ENCODE measurements at regions not wholly inside any gene's neighbourhood (a gene's known extent, or its start where the extent isn't known, plus 50 kb on each side); places are given as distances from the start of the nearest gene placed in this dataset.

- Histone ChIP-seq H3K4me3 (ENCODE audit: low read depth, low read length) (no peak overlapping the region), H3K36me3 (ENCODE audit: control insufficient read depth, insufficient read depth, low read length) (no peaks in the 10 kb centered on the region), H3K9ac (ENCODE audit: low read depth, low read length) (no peak overlapping the region), H3K9me3 (ENCODE audit: control insufficient read depth, insufficient read depth, low read length) (no peaks in the 10 kb centered on the region), H3K27me3 (ENCODE audit: control insufficient read depth, insufficient read depth, low read length) (no peaks in the 10 kb centered on the region), H3K4me1 (ENCODE audit: control insufficient read depth, insufficient read depth, low read length) (peaks cover 9% of the 10 kb centered on the region)
These were observed 197.0 kb downstream of the MAF start for GRCh38 chr16:79403534-79403933.

DNA sequence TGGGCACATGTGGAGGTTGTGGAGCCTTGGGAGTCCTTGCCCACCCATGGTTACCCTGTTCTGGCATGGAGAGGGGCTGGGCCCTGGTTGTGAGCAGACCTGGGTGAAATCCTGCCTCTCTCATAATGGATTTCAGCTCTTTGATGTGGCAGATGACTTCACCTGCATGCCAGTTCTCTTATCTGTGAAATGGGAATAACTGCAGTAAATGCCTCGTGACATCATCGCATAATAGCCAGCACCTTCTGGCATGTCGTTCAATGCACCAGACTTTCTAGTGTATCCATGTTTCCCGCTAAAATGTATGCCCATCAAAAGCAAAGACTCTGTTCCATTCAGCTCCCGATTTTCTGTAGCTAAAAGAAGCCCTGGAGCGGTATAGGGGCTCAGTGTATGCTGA lies 197.6 kb downstream of the MAF start:
- H3K9me3 ChIP-seq (ENCODE audit: control insufficient read depth, insufficient read depth, low read length), result no peaks in the 10 kb centered on the region
- peaks cover 7% of the 10 kb centered on the region for H3K4me1 ChIP-seq (ENCODE audit: control insufficient read depth, insufficient read depth, low read length)
- H3K9ac ChIP-seq (ENCODE audit: low read depth, low read length), result no peak overlapping the region

DNA sequence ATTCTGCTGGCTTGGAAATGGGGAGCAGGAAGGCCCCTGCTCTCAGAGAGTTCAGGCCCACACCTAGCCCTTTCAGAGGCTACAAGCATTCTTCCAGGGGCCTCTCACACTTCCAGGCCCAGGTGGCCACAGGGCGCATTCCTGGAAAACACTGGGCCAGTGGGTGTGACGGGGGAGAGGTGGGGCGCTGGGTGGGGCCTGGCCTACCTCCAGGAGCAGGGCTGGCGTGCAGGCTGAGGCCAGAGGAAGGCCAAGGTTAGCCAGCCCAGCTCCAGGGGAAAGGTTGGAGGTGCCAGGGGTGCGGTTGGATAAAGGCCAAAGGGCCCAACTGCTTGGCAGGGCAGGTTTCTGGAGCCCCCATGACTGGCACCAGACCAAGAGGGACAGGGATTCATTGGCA lies 198.2 kb downstream of the MAF start:
- Histone ChIP-seq H3K9ac (ENCODE audit: low read depth, low read length) (no peak overlapping the region), H3K4me1 (ENCODE audit: control insufficient read depth, insufficient read depth, low read length) (peaks cover 2% of the 10 kb centered on the region)

More for the DNA sequence above, 197.6 kb downstream of the MAF start:
- Histone ChIP-seq H3K27me3 (ENCODE audit: control insufficient read depth, insufficient read depth, low read length) (no peaks in the 10 kb centered on the region), H3K36me3 (ENCODE audit: control insufficient read depth, insufficient read depth, low read length) (no peaks in the 10 kb centered on the region), H3K4me3 (ENCODE audit: low read depth, low read length) (no peak overlapping the region)

GRCh38 chr16:79401782-79402181 lies 198.8 kb downstream of the MAF start:
- Histone ChIP-seq H3K27me3 (ENCODE audit: control insufficient read depth, insufficient read depth, low read length) (no peaks in the 10 kb centered on the region), H3K9me3 (ENCODE audit: control insufficient read depth, insufficient read depth, low read length) (no peaks in the 10 kb centered on the region), H3K4me3 (ENCODE audit: low read depth, low read length) (no peak overlapping the region), H3K36me3 (ENCODE audit: control insufficient read depth, insufficient read depth, low read length) (no peaks in the 10 kb centered on the region), H3K4me1 (ENCODE audit: control insufficient read depth, insufficient read depth, low read length) (no peaks in the 10 kb centered on the region), H3K9ac (ENCODE audit: low read depth, low read length) (no peak overlapping the region)

More for the DNA sequence above, 198.2 kb downstream of the MAF start:
- H3K36me3 ChIP-seq (ENCODE audit: control insufficient read depth, insufficient read depth, low read length), result no peaks in the 10 kb centered on the region
- H3K9me3 ChIP-seq (ENCODE audit: control insufficient read depth, insufficient read depth, low read length), result no peaks in the 10 kb centered on the region
- H3K27me3 ChIP-seq (ENCODE audit: control insufficient read depth, insufficient read depth, low read length), result no peaks in the 10 kb centered on the region
- no peak overlapping the region for H3K4me3 ChIP-seq (ENCODE audit: low read depth, low read length)

DNA sequence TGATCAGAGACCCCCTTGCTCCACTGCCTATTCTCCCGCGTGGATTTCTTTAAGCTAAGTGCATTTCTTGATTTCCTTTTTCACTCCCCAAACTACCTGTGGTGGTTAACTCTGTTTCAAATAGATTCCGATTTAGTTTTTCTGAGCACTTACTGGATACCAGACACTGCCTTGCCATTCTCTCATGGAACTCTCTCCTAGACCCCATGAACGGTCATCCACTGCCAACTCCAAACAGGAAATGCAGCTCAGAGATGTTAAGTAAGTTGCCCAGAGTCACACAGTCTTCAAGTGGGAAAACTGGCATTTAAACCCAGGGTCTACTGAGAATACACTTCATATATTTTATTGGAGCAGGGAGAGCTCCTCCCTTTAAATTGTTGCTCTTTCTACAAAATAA lies 199.4 kb downstream of the MAF start:
- Histone ChIP-seq H3K27me3 (ENCODE audit: control insufficient read depth, insufficient read depth, low read length) (no peaks in the 10 kb centered on the region), H3K4me3 (ENCODE audit: low read depth, low read length) (no peak overlapping the region), H3K9ac (ENCODE audit: low read depth, low read length) (no peak overlapping the region), H3K9me3 (ENCODE audit: control insufficient read depth, insufficient read depth, low read length) (no peaks in the 10 kb centered on the region), H3K4me1 (ENCODE audit: control insufficient read depth, insufficient read depth, low read length) (no peaks in the 10 kb centered on the region), H3K36me3 (ENCODE audit: control insufficient read depth, insufficient read depth, low read length) (no peaks in the 10 kb centered on the region)

- no peaks in the 10 kb centered on the region for H3K27me3 ChIP-seq (ENCODE audit: control insufficient read depth, insufficient read depth, low read length)
- no peak overlapping the region for H3K9ac ChIP-seq (ENCODE audit: low read depth, low read length)
- no peak overlapping the region for H3K4me3 ChIP-seq (ENCODE audit: low read depth, low read length)
- no peaks in the 10 kb centered on the region for H3K36me3 ChIP-seq (ENCODE audit: control insufficient read depth, insufficient read depth, low read length)
- no peaks in the 10 kb centered on the region for H3K9me3 ChIP-seq (ENCODE audit: control insufficient read depth, insufficient read depth, low read length)
- H3K4me1 ChIP-seq (ENCODE audit: control insufficient read depth, insufficient read depth, low read length), result no peaks in the 10 kb centered on the region
These were observed 199.9 kb downstream of the MAF start for GRCh38 chr16:79400462-79401149.

DNA sequence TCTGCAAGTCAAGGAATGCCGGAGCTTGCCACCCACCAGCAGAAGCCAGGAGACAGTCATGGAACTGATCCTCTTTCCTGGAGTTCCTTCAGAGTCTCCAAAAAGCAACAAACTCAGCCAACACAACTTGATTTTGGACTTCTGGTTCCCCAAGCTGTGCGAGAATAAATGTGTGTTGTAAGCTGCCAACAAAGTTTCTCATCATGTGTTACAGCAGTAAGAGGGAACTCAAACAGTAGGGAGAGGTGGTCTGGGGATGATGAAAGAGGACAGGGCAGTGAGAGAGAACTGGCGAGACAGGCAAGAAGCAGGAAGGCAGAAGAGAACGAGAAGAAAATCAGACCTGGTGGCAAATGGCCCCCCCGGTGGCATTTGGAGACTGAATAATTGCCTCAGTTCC lies 204.9 kb downstream of the MAF start:
- H3K9me3 ChIP-seq (ENCODE audit: control insufficient read depth, insufficient read depth, low read length), result no peaks in the 10 kb centered on the region
- no peaks in the 10 kb centered on the region for H3K27me3 ChIP-seq (ENCODE audit: control insufficient read depth, insufficient read depth, low read length)
- H3K9ac ChIP-seq (ENCODE audit: low read depth, low read length), result no peak overlapping the region
- no peaks in the 10 kb centered on the region for H3K36me3 ChIP-seq (ENCODE audit: control insufficient read depth, insufficient read depth, low read length)
- no peak overlapping the region for H3K4me3 ChIP-seq (ENCODE audit: low read depth, low read length)
- H3K4me1 ChIP-seq (ENCODE audit: control insufficient read depth, insufficient read depth, low read length), result no peaks in the 10 kb centered on the region

DNA sequence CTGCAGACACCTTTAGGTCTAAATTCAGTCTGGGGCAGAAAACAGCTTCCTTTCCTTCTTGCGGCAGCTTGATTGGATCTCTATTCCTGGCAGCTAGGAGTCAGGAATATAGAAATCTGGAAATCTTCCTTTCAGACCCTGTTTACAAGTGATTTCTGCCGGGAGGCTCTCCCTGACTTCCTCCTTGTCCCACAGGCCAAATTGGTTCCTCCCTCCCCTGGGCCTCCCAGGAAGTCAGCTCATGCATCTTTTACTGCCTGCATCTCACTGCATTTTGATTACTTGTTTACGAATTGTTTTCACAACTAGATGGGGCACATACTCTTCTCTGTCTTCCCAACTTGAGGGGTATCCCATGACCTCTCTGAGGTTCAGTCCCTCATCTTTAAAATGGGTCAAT lies 206.3 kb downstream of the MAF start:
- H3K36me3 ChIP-seq (ENCODE audit: control insufficient read depth, insufficient read depth, low read length), result no peaks in the 10 kb centered on the region
- H3K9ac ChIP-seq (ENCODE audit: low read depth, low read length), result no peak overlapping the region
- no peaks in the 10 kb centered on the region for H3K4me1 ChIP-seq (ENCODE audit: control insufficient read depth, insufficient read depth, low read length)
- H3K27me3 ChIP-seq (ENCODE audit: control insufficient read depth, insufficient read depth, low read length), result no peaks in the 10 kb centered on the region
- H3K4me3 ChIP-seq (ENCODE audit: low read depth, low read length), result no peak overlapping the region
- H3K9me3 ChIP-seq (ENCODE audit: control insufficient read depth, insufficient read depth, low read length), result no peaks in the 10 kb centered on the region

DNA sequence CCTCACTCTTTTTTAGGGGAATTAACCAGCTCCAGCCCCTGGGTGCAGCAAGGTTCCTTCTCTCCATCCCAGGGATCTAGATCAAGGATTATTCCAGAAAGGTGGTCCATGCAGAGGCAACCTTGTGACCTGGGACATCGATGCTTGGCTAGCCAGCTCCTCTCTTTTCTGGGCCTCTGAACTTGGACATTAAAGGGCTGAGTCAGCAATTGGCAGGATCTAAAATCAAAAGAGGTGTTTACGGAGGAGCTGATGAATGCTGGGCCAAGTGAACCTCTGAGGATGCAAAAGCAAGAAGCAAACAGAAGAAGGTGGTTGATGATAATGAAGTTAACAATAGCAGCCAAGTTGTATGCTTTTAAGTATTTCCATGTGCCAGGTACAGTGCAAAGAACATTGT lies 207.0 kb downstream of the MAF start:
- Histone ChIP-seq H3K36me3 (ENCODE audit: control insufficient read depth, insufficient read depth, low read length) (no peaks in the 10 kb centered on the region), H3K4me3 (ENCODE audit: low read depth, low read length) (no peak overlapping the region), H3K4me1 (ENCODE audit: control insufficient read depth, insufficient read depth, low read length) (no peaks in the 10 kb centered on the region), H3K9me3 (ENCODE audit: control insufficient read depth, insufficient read depth, low read length) (no peaks in the 10 kb centered on the region), H3K9ac (ENCODE audit: low read depth, low read length) (no peak overlapping the region), H3K27me3 (ENCODE audit: control insufficient read depth, insufficient read depth, low read length) (no peaks in the 10 kb centered on the region)

DNA sequence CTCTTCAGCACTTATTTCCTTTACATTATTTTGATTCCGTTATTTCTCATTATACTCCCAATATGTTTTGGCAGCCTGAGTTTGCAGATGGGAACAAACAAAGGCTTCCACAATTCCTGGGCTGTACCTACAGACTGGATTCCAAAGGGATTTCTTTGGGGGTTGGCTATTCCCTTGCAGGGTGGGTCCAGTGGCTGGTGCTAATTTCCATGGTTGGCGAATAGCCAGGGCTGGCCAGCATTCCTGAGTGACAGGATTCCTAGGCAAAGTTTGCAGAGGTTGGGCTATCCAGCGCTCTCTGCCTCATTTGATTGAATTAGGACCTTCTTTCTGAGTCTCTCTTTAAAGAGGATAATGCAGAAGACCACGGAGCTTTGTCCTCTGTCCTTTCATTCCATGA lies 207.4 kb downstream of the MAF start:
- Histone ChIP-seq H3K9ac (ENCODE audit: low read depth, low read length) (no peak overlapping the region), H3K4me3 (ENCODE audit: low read depth, low read length) (no peak overlapping the region), H3K36me3 (ENCODE audit: control insufficient read depth, insufficient read depth, low read length) (no peaks in the 10 kb centered on the region), H3K4me1 (ENCODE audit: control insufficient read depth, insufficient read depth, low read length) (no peaks in the 10 kb centered on the region), H3K9me3 (ENCODE audit: control insufficient read depth, insufficient read depth, low read length) (no peaks in the 10 kb centered on the region), H3K27me3 (ENCODE audit: control insufficient read depth, insufficient read depth, low read length) (no peaks in the 10 kb centered on the region)

DNA sequence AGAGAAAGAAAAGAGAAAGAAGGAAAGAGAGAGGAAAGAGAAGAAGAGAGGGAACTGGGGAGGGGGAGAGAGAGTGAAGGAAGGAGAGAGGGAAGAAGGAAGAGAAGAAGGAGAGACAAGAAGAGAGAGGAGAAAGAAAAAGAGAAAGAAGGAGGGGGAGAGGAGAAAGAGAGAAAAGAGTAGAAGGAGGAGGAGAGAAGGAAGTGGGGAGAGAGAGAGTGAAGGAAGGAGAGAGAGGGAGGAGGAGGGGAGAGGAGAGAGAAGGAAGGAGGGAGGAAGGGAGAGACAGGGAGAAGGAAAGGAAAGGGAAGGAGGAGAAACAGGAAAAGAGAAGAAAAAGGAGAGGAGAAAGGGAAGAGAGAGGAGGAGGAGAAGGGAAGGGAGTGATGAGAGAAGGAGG lies 208.5 kb downstream of the MAF start:
- Histone ChIP-seq H3K27me3 (ENCODE audit: control insufficient read depth, insufficient read depth, low read length) (no peaks in the 10 kb centered on the region), H3K9ac (ENCODE audit: low read depth, low read length) (no peak overlapping the region), H3K9me3 (ENCODE audit: control insufficient read depth, insufficient read depth, low read length) (no peaks in the 10 kb centered on the region), H3K36me3 (ENCODE audit: control insufficient read depth, insufficient read depth, low read length) (no peaks in the 10 kb centered on the region), H3K4me3 (ENCODE audit: low read depth, low read length) (no peak overlapping the region), H3K4me1 (ENCODE audit: control insufficient read depth, insufficient read depth, low read length) (no peaks in the 10 kb centered on the region)

DNA sequence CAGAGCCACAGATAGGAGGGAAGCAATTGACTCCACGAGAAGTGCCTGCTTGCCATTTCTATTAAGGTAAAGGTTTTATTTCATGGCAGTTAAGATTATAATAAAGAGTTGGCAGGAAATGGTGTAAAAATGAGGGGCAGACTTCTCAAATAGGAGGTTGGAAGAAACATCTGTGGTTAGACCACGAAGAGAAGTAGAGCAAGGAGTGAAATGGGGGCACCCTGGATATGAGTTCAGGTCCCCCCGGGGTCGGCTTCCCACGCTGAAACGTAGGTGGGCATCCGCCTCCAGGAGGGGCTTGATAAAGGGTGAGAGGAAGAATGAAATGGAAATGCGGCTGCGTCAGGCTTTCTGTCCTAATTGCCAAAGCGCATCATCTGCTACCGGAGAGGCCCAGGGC lies 209.1 kb downstream of the MAF start:
- Histone ChIP-seq H3K4me3 (ENCODE audit: low read depth, low read length) (no peak overlapping the region), H3K27me3 (ENCODE audit: control insufficient read depth, insufficient read depth, low read length) (no peaks in the 10 kb centered on the region)

More for the DNA sequence above, 209.1 kb downstream of the MAF start:
- H3K4me1 ChIP-seq (ENCODE audit: control insufficient read depth, insufficient read depth, low read length), result no peaks in the 10 kb centered on the region
- no peak overlapping the region for H3K9ac ChIP-seq (ENCODE audit: low read depth, low read length)
- no peaks in the 10 kb centered on the region for H3K9me3 ChIP-seq (ENCODE audit: control insufficient read depth, insufficient read depth, low read length)
- no peaks in the 10 kb centered on the region for H3K36me3 ChIP-seq (ENCODE audit: control insufficient read depth, insufficient read depth, low read length)

Measured in iPS-15b (cell line).